OCI-LY1 (cell line): ENCODE measurements at regions not wholly inside any gene's neighbourhood (a gene's known extent, or its start where the extent isn't known, plus 50 kb on each side); places are given as distances from the start of the nearest gene placed in this dataset.

ENCODE experiments used
- H2AFZ ChIP-seq: fragments of 200-600 bp; sonication (generic), shearing (Covaris generic); 2 replicates; pipeline ENCODE4 v1.6.0; 2014; ENCODE audit warnings: antibody characterized with exemption, mild to moderate bottlenecking, low read length
- H3F3A ChIP-seq: fragments of 200-600 bp; sonication (generic), shearing (Covaris generic); 2 replicates; pipeline ENCODE4 v1.6.0; 2014; ENCODE audit warnings: mild to moderate bottlenecking, antibody characterized with exemption, low read length, moderate library complexity; ENCODE audit not compliant: insufficient read depth
- H3K27ac ChIP-seq: fragments of 200-600 bp; sonication (generic); 2 replicates; pipeline ENCODE4 v1.5.1; 2014; ENCODE audit warnings: low read length, mixed run types, mild to moderate bottlenecking, low read depth; ENCODE audit not compliant: poor library complexity, severe bottlenecking
- H3K27me3 ChIP-seq: fragments of 200-600 bp; sonication (generic); 2 replicates; pipeline ENCODE4 v1.6.0; 2014; ENCODE audit warnings: antibody characterized with exemption, mild to moderate bottlenecking, low read length, moderate library complexity; ENCODE audit not compliant: insufficient read depth
- H3K36me3 ChIP-seq: fragments of 200-600 bp; sonication (generic); 2 replicates; pipeline ENCODE4 v1.6.1; 2014; ENCODE audit warnings: mild to moderate bottlenecking, antibody characterized with exemption, low read length, moderate library complexity, mixed read lengths; ENCODE audit not compliant: insufficient read depth
- H3K4me1 ChIP-seq: fragments of 200-600 bp; sonication (generic); 2 replicates; pipeline ENCODE4 v1.5.1; 2014; ENCODE audit warnings: mild to moderate bottlenecking, low read length, moderate library complexity; ENCODE audit not compliant: insufficient read depth, severe bottlenecking
- H3K4me2 ChIP-seq: fragments of 200-600 bp; sonication (generic), shearing (Covaris generic); 2 replicates; pipeline ENCODE4 v1.6.1; 2014; ENCODE audit warnings: low read length
- H3K4me3 ChIP-seq: fragments of 200-600 bp; sonication (generic); 2 replicates; pipeline ENCODE4 v1.5.1; 2014; ENCODE audit warnings: low read length, low read depth, mild to moderate bottlenecking, mixed read lengths; ENCODE audit not compliant: poor library complexity, severe bottlenecking
- H3K79me2 ChIP-seq: fragments of 200-600 bp; shearing (Covaris generic); 2 replicates; pipeline ENCODE4 v1.6.1; 2016; ENCODE audit warnings: mixed run types, low read length, mixed read lengths; ENCODE audit not compliant: insufficient read depth
- H3K9ac ChIP-seq: fragments of 200-600 bp; sonication (generic), shearing (Covaris generic); 2 replicates; pipeline ENCODE4 v1.6.1; 2014; ENCODE audit warnings: mild to moderate bottlenecking, low read length, mixed read lengths
- H3K9me2 ChIP-seq: fragments of 200-600 bp; sonication (generic), shearing (Covaris generic); 2 replicates; pipeline ENCODE4 v1.6.1; 2014; ENCODE audit warnings: low read depth, mild to moderate bottlenecking, low read length, mixed read lengths
- H3K9me3 ChIP-seq: fragments of 200-600 bp; shearing (Covaris generic); 2 replicates; pipeline ENCODE4 v1.6.1; 2014; ENCODE audit warnings: low read length, mixed read lengths
- H4K20me1 ChIP-seq: fragments of 200-600 bp; sonication (generic), shearing (Covaris generic); 2 replicates; pipeline ENCODE4 v1.6.0; 2016; ENCODE audit warnings: mild to moderate bottlenecking, low read length; ENCODE audit not compliant: insufficient read depth
- EZH2 ChIP-seq: fragments of 200-600 bp; sonication (generic), shearing (Covaris generic); IDR thresholded peaks from 2 replicates; pipeline ENCODE4 v1.8.0; 2017; ENCODE audit warnings: borderline replicate concordance, mixed run types, mild to moderate bottlenecking, antibody characterized with exemption, low read length, moderate library complexity, mixed read lengths
- TF ChIP-seq, protein P1 (sequence below): fragments of 200-600 bp; sonication (generic), shearing (Covaris generic); IDR thresholded peaks from 2 replicates; pipeline ENCODE4 v1.5.1; 2017; ENCODE audit warnings: mild to moderate bottlenecking, antibody characterized with exemption, low read length, moderate library complexity, mixed read lengths

DNA sequence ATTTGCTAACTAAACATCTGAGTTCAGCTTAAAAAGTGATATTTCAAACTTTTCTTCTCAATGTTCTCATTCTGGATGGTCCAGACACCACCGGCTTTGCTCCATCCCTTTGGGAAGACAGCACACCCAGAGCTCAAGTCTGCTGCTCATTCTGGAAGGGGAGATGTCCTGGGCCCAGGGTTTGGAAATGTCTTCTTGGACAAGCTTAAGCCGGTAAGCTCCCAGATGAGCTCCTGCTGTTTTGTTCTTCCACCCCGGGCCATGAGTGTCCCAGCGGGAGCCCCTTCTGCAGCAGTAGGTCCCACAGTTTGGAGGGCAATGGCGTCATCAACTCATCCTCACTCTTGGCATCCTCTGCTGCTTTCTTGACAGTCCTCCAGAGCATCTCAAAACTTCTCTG is 105.2 kb downstream of the TMEM100 start:
- TF ChIP-seq EZH2 = no peak
- no peaks in the 10 kb centered on the region for H3K9me3 ChIP-seq
- no peaks in the 10 kb centered on the region for H3K27me3 ChIP-seq
- H3K9me2 ChIP-seq = no peaks in the 10 kb centered on the region
- H3K4me2 ChIP-seq = no peak overlapping the region
- no peaks in the 10 kb centered on the region for H3F3A ChIP-seq
- no peak overlapping the region for H3K4me3 ChIP-seq
- H3K4me1 ChIP-seq = no peaks in the 10 kb centered on the region
- no peak overlapping the region for H2AFZ ChIP-seq
- H3K27ac ChIP-seq = no peak overlapping the region
- H3K36me3 ChIP-seq = no peaks in the 10 kb centered on the region
- no peaks in the 10 kb centered on the region for H3K79me2 ChIP-seq
- H3K9ac ChIP-seq = no peak overlapping the region
- no peaks in the 10 kb centered on the region for H4K20me1 ChIP-seq

DNA sequence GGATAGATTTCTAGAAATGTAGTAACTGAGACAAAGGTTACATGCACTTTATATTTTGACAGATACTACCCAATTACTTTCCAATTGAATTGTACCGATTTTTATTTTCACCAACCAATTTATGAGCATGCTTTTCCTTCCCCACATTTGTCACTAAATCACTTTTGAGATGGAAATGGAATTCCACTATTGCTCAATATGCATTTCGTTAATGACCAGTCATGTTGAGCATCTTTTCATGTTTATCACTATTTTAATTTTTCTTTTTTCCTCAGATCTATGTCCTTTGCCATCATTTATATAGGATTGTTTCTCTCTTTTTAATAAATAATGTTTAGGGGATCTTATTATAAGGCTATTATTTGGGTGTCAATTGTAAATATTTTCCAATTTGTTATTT is 102.8 kb upstream of the SMIM36 start:
- Histone ChIP-seq H2AFZ (no peak overlapping the region), H3K4me1 (no peaks in the 10 kb centered on the region), H3K4me2 (no peak overlapping the region), H3K9me3 (no peaks in the 10 kb centered on the region), H4K20me1 (no peaks in the 10 kb centered on the region), H3K9ac (no peak overlapping the region), H3K36me3 (no peaks in the 10 kb centered on the region), H3K4me3 (no peak overlapping the region), H3F3A (no peaks in the 10 kb centered on the region), H3K27ac (no peak overlapping the region), H3K27me3 (no peaks in the 10 kb centered on the region), H3K9me2 (no peaks in the 10 kb centered on the region), H3K79me2 (no peaks in the 10 kb centered on the region)
- no peak for TF ChIP-seq EZH2
- TF ChIP-seq, protein P1, sequence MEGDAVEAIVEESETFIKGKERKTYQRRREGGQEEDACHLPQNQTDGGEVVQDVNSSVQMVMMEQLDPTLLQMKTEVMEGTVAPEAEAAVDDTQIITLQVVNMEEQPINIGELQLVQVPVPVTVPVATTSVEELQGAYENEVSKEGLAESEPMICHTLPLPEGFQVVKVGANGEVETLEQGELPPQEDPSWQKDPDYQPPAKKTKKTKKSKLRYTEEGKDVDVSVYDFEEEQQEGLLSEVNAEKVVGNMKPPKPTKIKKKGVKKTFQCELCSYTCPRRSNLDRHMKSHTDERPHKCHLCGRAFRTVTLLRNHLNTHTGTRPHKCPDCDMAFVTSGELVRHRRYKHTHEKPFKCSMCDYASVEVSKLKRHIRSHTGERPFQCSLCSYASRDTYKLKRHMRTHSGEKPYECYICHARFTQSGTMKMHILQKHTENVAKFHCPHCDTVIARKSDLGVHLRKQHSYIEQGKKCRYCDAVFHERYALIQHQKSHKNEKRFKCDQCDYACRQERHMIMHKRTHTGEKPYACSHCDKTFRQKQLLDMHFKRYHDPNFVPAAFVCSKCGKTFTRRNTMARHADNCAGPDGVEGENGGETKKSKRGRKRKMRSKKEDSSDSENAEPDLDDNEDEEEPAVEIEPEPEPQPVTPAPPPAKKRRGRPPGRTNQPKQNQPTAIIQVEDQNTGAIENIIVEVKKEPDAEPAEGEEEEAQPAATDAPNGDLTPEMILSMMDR = no peak

DNA sequence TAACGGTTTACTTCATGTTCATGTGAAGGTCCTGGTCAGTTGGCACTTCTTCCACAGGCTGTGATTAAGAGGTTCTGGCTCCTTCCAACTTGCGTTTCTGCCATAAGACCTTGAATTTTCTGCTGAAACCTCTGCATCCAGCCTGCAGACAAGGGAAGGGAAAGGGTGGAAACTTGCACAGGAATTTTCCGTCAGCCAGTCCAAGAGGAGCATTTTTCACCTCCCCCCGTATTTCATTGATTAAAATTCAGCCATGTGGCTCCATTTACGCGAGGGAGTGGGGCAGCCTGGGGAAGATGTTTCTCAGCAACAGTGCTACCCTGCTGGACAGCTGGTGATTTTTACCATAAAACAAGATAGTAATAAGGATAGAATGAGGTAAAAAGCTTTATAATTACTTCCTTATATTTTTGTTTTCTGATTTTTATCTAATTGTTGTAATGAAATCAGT is 101.5 kb upstream of the SMIM36 start:
- H3K27me3 ChIP-seq = no peaks in the 10 kb centered on the region
- no peak overlapping the region for H3K27ac ChIP-seq
- no peak overlapping the region for H3K4me3 ChIP-seq
- no peak for TF ChIP-seq EZH2
- TF ChIP-seq, protein P1 = no peak
- H3K79me2 ChIP-seq = no peaks in the 10 kb centered on the region
- no peaks in the 10 kb centered on the region for H3F3A ChIP-seq
- H3K9me3 ChIP-seq = no peaks in the 10 kb centered on the region
- no peak overlapping the region for H2AFZ ChIP-seq
- no peaks in the 10 kb centered on the region for H3K36me3 ChIP-seq
- no peaks in the 10 kb centered on the region for H4K20me1 ChIP-seq
- H3K9ac ChIP-seq = no peak overlapping the region
- H3K4me2 ChIP-seq = no peak overlapping the region
- no peaks in the 10 kb centered on the region for H3K4me1 ChIP-seq
- H3K9me2 ChIP-seq = no peaks in the 10 kb centered on the region

DNA sequence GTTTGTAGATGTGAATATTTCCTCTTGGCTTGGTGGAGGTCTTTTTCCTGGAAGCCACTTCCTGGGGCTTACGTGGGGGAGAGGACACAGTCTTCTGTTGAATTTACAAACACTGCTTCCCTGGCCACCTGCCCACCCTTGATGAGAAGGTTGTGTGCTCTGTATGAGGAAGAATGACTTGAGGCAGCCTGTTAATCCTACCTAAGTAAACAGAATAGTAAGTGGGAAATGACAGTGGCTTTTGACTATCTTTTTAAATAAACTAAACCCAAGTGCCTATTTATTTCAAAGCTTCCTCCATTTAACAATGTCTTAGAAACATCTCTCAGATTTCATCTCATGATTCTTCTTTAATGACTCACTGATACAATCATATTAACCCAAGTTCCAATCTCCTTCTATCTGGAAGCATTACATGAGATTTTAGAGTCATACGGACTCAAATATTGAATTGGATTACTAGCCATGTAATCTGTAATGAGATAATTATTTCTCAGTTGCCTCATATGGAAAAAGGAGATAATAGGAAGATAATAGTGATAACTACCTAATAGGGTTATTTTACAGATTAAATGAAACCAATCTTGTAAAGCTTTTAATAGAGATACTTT is 96.6 kb upstream of the SMIM36 start:
- H4K20me1 ChIP-seq = no peaks in the 10 kb centered on the region
- no peaks in the 10 kb centered on the region for H3F3A ChIP-seq
- no peaks in the 10 kb centered on the region for H3K36me3 ChIP-seq
- no peak overlapping the region for H3K27ac ChIP-seq
- no peak overlapping the region for H3K9ac ChIP-seq
- no peak overlapping the region for H3K4me2 ChIP-seq
- H3K79me2 ChIP-seq = no peaks in the 10 kb centered on the region
- TF ChIP-seq, protein P1 = no peak
- TF ChIP-seq EZH2 = no peak
- no peaks in the 10 kb centered on the region for H3K27me3 ChIP-seq
- no peak overlapping the region for H2AFZ ChIP-seq
- H3K9me3 ChIP-seq = no peaks in the 10 kb centered on the region
- H3K9me2 ChIP-seq = no peaks in the 10 kb centered on the region
- no peaks in the 10 kb centered on the region for H3K4me1 ChIP-seq
- no peak overlapping the region for H3K4me3 ChIP-seq
